Natural killer cell (primary cell): ENCODE measurements at regions not wholly inside any gene's neighbourhood (a gene's known extent, or its start where the extent isn't known, plus 50 kb on each side); places are given as distances from the start of the nearest gene placed in this dataset.
"Not testable (repeated sequence)": the region's sequence is repeated elsewhere in the genome, so short reads cannot be mapped to it uniquely, and the experiment has no call there.

ENCODE experiments used
- ATAC-seq, 3 donors: fragments of 150-1000 bp in 2 of 3; fragments of 200-7000 bp in 1 of 3; cut with Tn5 transposase; 1 replicate in 1 of 3; 2 replicates in 2 of 3; pipeline ENCODE4 v1.10.0; 2021; ENCODE audit warnings: mild to moderate bottlenecking in 2 of 3, moderate library complexity in 2 of 3
- DNase-seq, 2 donors: peaks; one replicate each; pipeline versions ENCODE4 v3.0.0 to v3.0.0-alpha.2; 2013 to 2021; ENCODE audit warnings: mixed read lengths in 1 of 2
- H3K27ac ChIP-seq: one replicate; pipeline ENCODE4 v1.5.1; 2013; ENCODE audit warnings: mild to moderate bottlenecking, low read length
- H3K27me3 ChIP-seq: one replicate; pipeline ENCODE4 v1.6.1; 2013; ENCODE audit warnings: low read length; ENCODE audit not compliant: control insufficient read depth, insufficient read depth
- H3K36me3 ChIP-seq: one replicate; pipeline ENCODE4 v1.6.1; 2013; ENCODE audit warnings: low read length; ENCODE audit not compliant: control insufficient read depth, insufficient read depth
- H3K4me1 ChIP-seq: one replicate; pipeline ENCODE4 v1.6.1; 2013; ENCODE audit warnings: low read length; ENCODE audit not compliant: control insufficient read depth, insufficient read depth
- H3K4me3 ChIP-seq: one replicate; pipeline ENCODE4 v1.5.1; 2013; ENCODE audit warnings: low read length
- H3K9me3 ChIP-seq: one replicate; pipeline ENCODE4 v1.6.1; 2013; ENCODE audit warnings: low read length; ENCODE audit not compliant: control insufficient read depth, insufficient read depth
- H3K27ac Mint-ChIP-seq, 2 donors: one replicate each; pipeline ENCODE4 v1.8.0; 2022; ENCODE audit warnings: mild to moderate bottlenecking in 2 of 2, mixed read lengths in 2 of 2, moderate library complexity in 1 of 2
- H3K27me3 Mint-ChIP-seq, 2 donors: one replicate each; pipeline ENCODE4 v1.8.0; 2022; ENCODE audit warnings: low read depth in 2 of 2, mixed read lengths in 2 of 2
- H3K36me3 Mint-ChIP-seq: one replicate; pipeline ENCODE4 v1.8.0; 2022; ENCODE audit warnings: mixed read lengths
- H3K4me1 Mint-ChIP-seq, 2 donors: one replicate each; pipeline ENCODE4 v1.8.0; 2022; ENCODE audit warnings: mixed read lengths in 2 of 2
- H3K4me3 Mint-ChIP-seq: one replicate; pipeline ENCODE4 v1.8.0; 2022; ENCODE audit warnings: mild to moderate bottlenecking, moderate library complexity, mixed read lengths
- H3K9me3 Mint-ChIP-seq, 2 donors: one replicate each; pipeline ENCODE4 v1.8.0; 2022; ENCODE audit warnings: mixed read lengths in 2 of 2
- whole genome bisulfite sequencing: methylation state at CpG from one replicate; pipeline ENCODE4 v1.1.7; 2013; ENCODE audit warnings: missing lambda C conversion rate; ENCODE audit not compliant: insufficient coverage; 5-methylcytosine and 5-hydroxymethylcytosine counted together
- intact Hi-C: fragments of 100-400 bp; cut with micrococcal nuclease; formaldehyde crosslinking; loops from one replicate; pipeline ENCODE4 v1.14.2; 2022
- TF ChIP-seq, protein P1 (sequence below): fragments of 200-600 bp; IDR thresholded peaks from one replicate; pipeline ENCODE4 v1.8.0; 2022; ENCODE audit warnings: antibody characterized with exemption

DNA sequence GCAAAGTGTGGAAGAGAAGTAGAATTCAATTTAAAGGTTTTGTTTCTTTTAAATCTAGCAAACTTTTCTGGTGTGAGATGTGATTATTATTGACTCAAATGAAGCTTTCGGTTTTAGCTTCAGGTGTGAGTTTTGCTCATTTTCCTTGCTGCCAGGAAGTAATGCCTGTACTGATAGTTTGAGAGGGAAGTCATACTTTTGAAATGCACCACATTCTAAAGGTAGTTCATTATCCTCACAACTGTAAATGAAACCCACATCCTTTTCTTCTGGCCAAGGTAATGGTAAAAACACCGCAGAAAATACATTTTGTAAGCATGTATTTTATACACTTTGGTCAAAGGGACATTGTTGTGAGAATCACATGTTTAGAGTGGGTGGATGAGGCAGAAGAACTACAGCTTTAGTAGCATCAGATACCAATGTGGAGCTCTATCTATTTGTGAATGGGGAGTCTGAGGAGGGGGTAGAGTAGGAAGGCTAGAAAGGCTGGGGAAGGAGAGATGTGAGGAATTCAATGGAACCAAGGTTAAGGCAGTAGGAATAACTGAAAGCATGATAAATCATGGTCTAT, 167.0 kb upstream of the CDKN2B start:
- Mint-ChIP-seq H3K27me3 (no peaks in the 10 kb centered on the region), H3K36me3 (no peaks in the 10 kb centered on the region), H3K9me3 (peaks cover 0 to 2% of the 10 kb centered on the region in 2 donors), H3K27ac (no peak overlapping the region), H3K4me3 (no peak overlapping the region), H3K4me1 (peaks cover 0 to 6% of the 10 kb centered on the region in 2 donors)
- H3K27ac ChIP-seq = no peak overlapping the region
- H3K9me3 ChIP-seq = no peaks in the 10 kb centered on the region
- DNase-seq (no peak), ATAC-seq (no peak)
- H3K27me3 ChIP-seq = no peaks in the 10 kb centered on the region
- intact Hi-C loops = no loop called here
- TF ChIP-seq, protein P1, sequence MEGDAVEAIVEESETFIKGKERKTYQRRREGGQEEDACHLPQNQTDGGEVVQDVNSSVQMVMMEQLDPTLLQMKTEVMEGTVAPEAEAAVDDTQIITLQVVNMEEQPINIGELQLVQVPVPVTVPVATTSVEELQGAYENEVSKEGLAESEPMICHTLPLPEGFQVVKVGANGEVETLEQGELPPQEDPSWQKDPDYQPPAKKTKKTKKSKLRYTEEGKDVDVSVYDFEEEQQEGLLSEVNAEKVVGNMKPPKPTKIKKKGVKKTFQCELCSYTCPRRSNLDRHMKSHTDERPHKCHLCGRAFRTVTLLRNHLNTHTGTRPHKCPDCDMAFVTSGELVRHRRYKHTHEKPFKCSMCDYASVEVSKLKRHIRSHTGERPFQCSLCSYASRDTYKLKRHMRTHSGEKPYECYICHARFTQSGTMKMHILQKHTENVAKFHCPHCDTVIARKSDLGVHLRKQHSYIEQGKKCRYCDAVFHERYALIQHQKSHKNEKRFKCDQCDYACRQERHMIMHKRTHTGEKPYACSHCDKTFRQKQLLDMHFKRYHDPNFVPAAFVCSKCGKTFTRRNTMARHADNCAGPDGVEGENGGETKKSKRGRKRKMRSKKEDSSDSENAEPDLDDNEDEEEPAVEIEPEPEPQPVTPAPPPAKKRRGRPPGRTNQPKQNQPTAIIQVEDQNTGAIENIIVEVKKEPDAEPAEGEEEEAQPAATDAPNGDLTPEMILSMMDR = no peak
- no peaks in the 10 kb centered on the region for H3K36me3 ChIP-seq
- H3K4me1 ChIP-seq = no peaks in the 10 kb centered on the region
- no peak overlapping the region for H3K4me3 ChIP-seq
- 7% methylated on average over 2 of the region's 2 CpGs for WGBS

- H3K27me3 Mint-ChIP-seq, ATAC-seq, H3K4me1 Mint-ChIP-seq, H3K4me3 ChIP-seq, H3K9me3 ChIP-seq, H3K4me1 ChIP-seq, H3K27ac ChIP-seq, H3K36me3 Mint-ChIP-seq, H3K27me3 ChIP-seq, H3K9me3 Mint-ChIP-seq, H3K4me3 Mint-ChIP-seq, H3K27ac Mint-ChIP-seq, intact Hi-C loops, H3K36me3 ChIP-seq, DNase-seq: not testable (repeated sequence)
- WGBS = 81% methylated on average over 2 of the region's 2 CpGs
These were observed 171.9 kb upstream of the CDKN2B start for GRCh38 chr9:22181021-22181420.

- Mint-ChIP-seq H3K27me3 (peaks cover 0 to 15% of the 10 kb centered on the region in 2 donors), H3K4me1 (no peaks in the 10 kb centered on the region), H3K36me3 (no peaks in the 10 kb centered on the region), H3K27ac (no peak overlapping the region), H3K9me3 (peaks cover 2 to 4% of the 10 kb centered on the region in 2 donors), H3K4me3 (no peak overlapping the region)
- intact Hi-C loops = no loop called here
- DNase-seq (no peak), ATAC-seq (no peak)
- no peaks in the 10 kb centered on the region for H3K4me1 ChIP-seq
- H3K27ac ChIP-seq = no peak overlapping the region
- no peaks in the 10 kb centered on the region for H3K9me3 ChIP-seq
- no peak overlapping the region for H3K4me3 ChIP-seq
- TF ChIP-seq, protein P1 = no peak
- no peaks in the 10 kb centered on the region for H3K36me3 ChIP-seq
- WGBS = 95% methylated on average over 2 of the region's 2 CpGs
- H3K27me3 ChIP-seq = no peaks in the 10 kb centered on the region
These were observed 180.4 kb upstream of the CDKN2B start for GRCh38 chr9:22189471-22189870.

GRCh38 chr9:22197000-22197399, 187.9 kb upstream of the CDKN2B start:
- not testable (repeated sequence) for H3K4me3 Mint-ChIP-seq

More at GRCh38 chr9:22197000-22197399, 187.9 kb upstream of the CDKN2B start:
- H3K27ac Mint-ChIP-seq, H3K36me3 Mint-ChIP-seq, DNase-seq, intact Hi-C loops, H3K9me3 ChIP-seq, H3K27ac ChIP-seq, ATAC-seq, H3K4me1 ChIP-seq, H3K9me3 Mint-ChIP-seq, H3K36me3 ChIP-seq, H3K27me3 ChIP-seq, H3K4me3 ChIP-seq, H3K4me1 Mint-ChIP-seq: not testable (repeated sequence)
- WGBS = 80% methylated on average over 2 of the region's 2 CpGs
- H3K27me3 Mint-ChIP-seq = peaks cover 4 to 13% of the 10 kb centered on the region in 2 donors
